WTC11 (cell line): ENCODE measurements at regions not wholly inside any gene's neighbourhood (a gene's known extent, or its start where the extent isn't known, plus 50 kb on each side); places are given as distances from the start of the nearest gene placed in this dataset.

Source experiments
- ATAC-seq: fragments of 200-7000 bp; cut with Tn5 transposase; 2 replicates; pipeline ENCODE4 v1.10.0; 2021; ENCODE audit warnings: mild to moderate bottlenecking, moderate library complexity
- CTCF ChIA-PET: fragments of 300-600 bp; sonication (Branson Sonifier 250); formaldehyde crosslinking; loops from one replicate; lab custom pipeline; 2021; ENCODE audit warnings: antibody characterized with exemption; lab: Charles Lee
- POLR2A ChIA-PET: fragments of 350-600 bp; sonication (Branson Sonifier 250); formaldehyde crosslinking; loops from one replicate; lab custom pipeline; 2021; ENCODE audit warnings: antibody characterized with exemption; lab: Charles Lee
- DNase-seq: peaks from one replicate; pipeline ENCODE4 v3.0.0; 2021; ENCODE audit warnings: low spot score
- H3K27ac Mint-ChIP-seq: 2 replicates; pipeline ENCODE4 v1.8.0; 2021; ENCODE audit warnings: mixed read lengths
- H3K27me3 Mint-ChIP-seq: 2 replicates; pipeline ENCODE4 v1.8.0; 2021; ENCODE audit warnings: low read depth, mild to moderate bottlenecking, moderate library complexity, mixed read lengths
- H3K36me3 Mint-ChIP-seq: 2 replicates; pipeline ENCODE4 v1.8.0; 2021; ENCODE audit warnings: mixed read lengths
- H3K4me1 Mint-ChIP-seq: 2 replicates; pipeline ENCODE4 v1.8.0; 2022; ENCODE audit warnings: mixed read lengths
- H3K4me3 Mint-ChIP-seq: 2 replicates; pipeline ENCODE4 v1.8.0; 2021; ENCODE audit warnings: mild to moderate bottlenecking, moderate library complexity, mixed read lengths
- H3K9me3 Mint-ChIP-seq: 2 replicates; pipeline ENCODE4 v1.8.0; 2021; ENCODE audit warnings: mixed read lengths
- AR ChIP-seq: fragments of 250-450 bp; sonication (Bioruptor Pico); IDR thresholded peaks from 2 replicates; pipeline ENCODE4 v1.9.0; 2021; ENCODE audit warnings: mild to moderate bottlenecking
- ATF3 ChIP-seq: sonication (generic); formaldehyde crosslinking; conservative IDR thresholded peaks from 2 replicates; pipeline ENCODE4 v1.8.1; 2022; ENCODE audit warnings: mild to moderate bottlenecking, missing genetic modification reagents
- ATF6 ChIP-seq: sonication (generic); formaldehyde crosslinking; IDR thresholded peaks from 2 replicates; pipeline ENCODE4 v1.8.1; 2023; ENCODE audit warnings: mild to moderate bottlenecking, missing genetic modification reagents
- CBFB ChIP-seq: sonication (generic); formaldehyde crosslinking; IDR thresholded peaks from 2 replicates; pipeline ENCODE4 v1.8.1; 2022; ENCODE audit warnings: mild to moderate bottlenecking, low read depth, missing genetic modification reagents
- CDX4 ChIP-seq: fragments of 250-450 bp; sonication (Bioruptor Pico); IDR thresholded peaks from 2 replicates; pipeline ENCODE4 v1.9.0; 2021; ENCODE audit warnings: moderate library complexity, mild to moderate bottlenecking, inconsistent platforms, borderline replicate concordance
- E2F4 ChIP-seq: sonication (generic); formaldehyde crosslinking; IDR thresholded peaks from 2 replicates; pipeline ENCODE4 v1.8.1; 2022; ENCODE audit warnings: low read depth, mild to moderate bottlenecking, moderate library complexity, missing genetic modification reagents, borderline replicate concordance
- EMX1 ChIP-seq: fragments of 250-450 bp; sonication (Bioruptor Pico); IDR thresholded peaks from 2 replicates; pipeline ENCODE4 v1.8.0; 2021; ENCODE audit warnings: mild to moderate bottlenecking
- FOXK1 ChIP-seq: sonication (generic); formaldehyde crosslinking; IDR thresholded peaks from 2 replicates; pipeline ENCODE4 v1.8.0; 2022; ENCODE audit warnings: mild to moderate bottlenecking, moderate library complexity, missing genetic modification reagents
- GABPB1 ChIP-seq: sonication (generic); formaldehyde crosslinking; IDR thresholded peaks from 2 replicates; pipeline ENCODE4 v1.8.1; 2023; ENCODE audit warnings: mild to moderate bottlenecking, missing genetic modification reagents
- HMGA2 ChIP-seq: fragments of 250-450 bp; sonication (Bioruptor Pico); IDR thresholded peaks from 2 replicates; pipeline ENCODE4 v1.4.0; 2021; ENCODE audit warnings: mild to moderate bottlenecking, moderate library complexity
- IRF2 ChIP-seq: sonication (generic); formaldehyde crosslinking; IDR thresholded peaks from 2 replicates; pipeline ENCODE4 v1.8.0; 2022; ENCODE audit warnings: low read depth, missing genetic modification reagents, borderline replicate concordance
- JAZF1 ChIP-seq: fragments of 250-450 bp; sonication (Bioruptor Pico); IDR thresholded peaks from 2 replicates; pipeline ENCODE4 v1.9.0; 2021; ENCODE audit warnings: moderate library complexity, mild to moderate bottlenecking, inconsistent platforms
- MXD4 ChIP-seq: fragments of 250-450 bp; sonication (Bioruptor Pico); IDR thresholded peaks from 2 replicates; pipeline ENCODE4 v1.8.0; 2021; ENCODE audit warnings: mild to moderate bottlenecking, moderate library complexity, borderline replicate concordance
- NFATC4 ChIP-seq: fragments of 250-450 bp; sonication (Bioruptor Pico); IDR thresholded peaks from 2 replicates; pipeline ENCODE4 v1.9.0; 2021; ENCODE audit warnings: mild to moderate bottlenecking
- NFYB ChIP-seq: sonication (generic); formaldehyde crosslinking; conservative IDR thresholded peaks from 2 replicates; pipeline ENCODE4 v1.8.0; 2022; ENCODE audit warnings: low read depth, missing genetic modification reagents
- PRDM15 ChIP-seq: sonication (generic); formaldehyde crosslinking; IDR thresholded peaks from 2 replicates; pipeline ENCODE4 v1.8.0; 2022; ENCODE audit warnings: missing genetic modification reagents
- SMAD3 ChIP-seq: sonication (generic); formaldehyde crosslinking; IDR thresholded peaks from 2 replicates; pipeline ENCODE4 v1.8.0; 2022; ENCODE audit warnings: missing genetic modification reagents, mild to moderate bottlenecking, borderline replicate concordance
- SMAD4 ChIP-seq: sonication (generic); formaldehyde crosslinking; IDR thresholded peaks from 2 replicates; pipeline ENCODE4 v1.8.0; 2022; ENCODE audit warnings: mild to moderate bottlenecking, missing genetic modification reagents
- SP1 ChIP-seq: sonication (generic); formaldehyde crosslinking; conservative IDR thresholded peaks from 2 replicates; pipeline ENCODE4 v1.8.1; 2022; ENCODE audit warnings: missing genetic modification reagents
- USF2 ChIP-seq: sonication (generic); formaldehyde crosslinking; IDR thresholded peaks from 2 replicates; pipeline ENCODE4 v1.8.1; 2023; ENCODE audit warnings: mild to moderate bottlenecking, missing genetic modification reagents, moderate library complexity
- ZNF512 ChIP-seq: sonication (generic); formaldehyde crosslinking; IDR thresholded peaks from 2 replicates; pipeline ENCODE4 v1.8.1; 2022; ENCODE audit warnings: missing genetic modification reagents, borderline replicate concordance

- TF ChIP-seq USF2 (CRISPR knock-in tag), result no peak
- no peak for TF ChIP-seq ATF3 (CRISPR knock-in tag)
- TF ChIP-seq CDX4 (CRISPR knock-in tag), result no peak
- no peak for TF ChIP-seq NFATC4 (CRISPR knock-in tag)
- TF ChIP-seq NFYB (CRISPR knock-in tag), result no peak
- no peak for TF ChIP-seq SMAD4 (CRISPR knock-in tag)
- TF ChIP-seq EMX1 (CRISPR knock-in tag), result no peak
Measured at GRCh38 chr15:38176691-38177090, 75.9 kb upstream of the SPRED1 start (continued).

- H3K36me3 Mint-ChIP-seq, result no peaks in the 10 kb centered on the region
- peaks cover 31% of the 10 kb centered on the region for H3K4me1 Mint-ChIP-seq
- no peak for DNase-seq
- no peak overlapping the region for H3K4me3 Mint-ChIP-seq
- ChIA-PET CTCF (no interaction called here), POLR2A (no interaction called here)
- no peak overlapping the region for H3K27ac Mint-ChIP-seq
- ATAC-seq, result no peak
- no peaks in the 10 kb centered on the region for H3K27me3 Mint-ChIP-seq
- no peaks in the 10 kb centered on the region for H3K9me3 Mint-ChIP-seq
- no peak for TF ChIP-seq SP1
- TF ChIP-seq MXD4 (CRISPR knock-in tag), result no peak
- TF ChIP-seq CBFB (CRISPR knock-in tag), result no peak
- no peak for TF ChIP-seq E2F4 (CRISPR knock-in tag)
- TF ChIP-seq PRDM15, result no peak
- no peak for TF ChIP-seq ATF6 (CRISPR knock-in tag)
- no peak for TF ChIP-seq SMAD4 (CRISPR knock-in tag)
- no peak for TF ChIP-seq GABPB1 (CRISPR knock-in tag)
- no peak for TF ChIP-seq ZNF512 (CRISPR knock-in tag)
- TF ChIP-seq HMGA2 (CRISPR knock-in tag), result no peak
- no peak for TF ChIP-seq IRF2 (CRISPR knock-in tag)
- TF ChIP-seq AR, result no peak
- TF ChIP-seq JAZF1 (CRISPR knock-in tag), result no peak
- TF ChIP-seq SMAD3 (CRISPR knock-in tag), result no peak
- TF ChIP-seq FOXK1 (CRISPR knock-in tag), result no peak
Measured at GRCh38 chr15:38182900-38183299, 69.7 kb upstream of the SPRED1 start.
